ENCODE measurements at regions not wholly inside any gene's neighbourhood (a gene's known extent, or its start where the extent isn't known, plus 50 kb on each side); places are given as distances from the start of the nearest gene placed in this dataset.

DNA sequence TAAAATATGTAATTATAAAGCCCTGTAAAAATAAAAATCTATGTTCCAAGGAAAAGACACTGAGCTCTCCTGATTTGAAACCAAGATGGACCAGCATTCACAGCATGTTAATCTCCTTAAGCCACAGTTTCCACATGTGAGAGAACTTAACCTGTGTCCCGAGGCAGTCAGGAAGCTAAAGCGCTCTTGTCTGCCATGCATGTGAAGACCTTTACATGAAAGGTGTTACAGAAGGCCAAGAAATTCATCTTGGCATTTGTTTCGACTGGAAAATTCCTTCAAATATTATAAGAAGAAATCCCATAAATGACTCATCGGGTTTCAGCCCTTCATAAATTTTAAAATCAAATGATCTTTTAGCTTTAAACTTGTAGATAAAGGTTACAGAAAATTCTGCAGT, 328.6 kb downstream of the CDH2 start:
- TF ChIP-seq, protein P1, sequence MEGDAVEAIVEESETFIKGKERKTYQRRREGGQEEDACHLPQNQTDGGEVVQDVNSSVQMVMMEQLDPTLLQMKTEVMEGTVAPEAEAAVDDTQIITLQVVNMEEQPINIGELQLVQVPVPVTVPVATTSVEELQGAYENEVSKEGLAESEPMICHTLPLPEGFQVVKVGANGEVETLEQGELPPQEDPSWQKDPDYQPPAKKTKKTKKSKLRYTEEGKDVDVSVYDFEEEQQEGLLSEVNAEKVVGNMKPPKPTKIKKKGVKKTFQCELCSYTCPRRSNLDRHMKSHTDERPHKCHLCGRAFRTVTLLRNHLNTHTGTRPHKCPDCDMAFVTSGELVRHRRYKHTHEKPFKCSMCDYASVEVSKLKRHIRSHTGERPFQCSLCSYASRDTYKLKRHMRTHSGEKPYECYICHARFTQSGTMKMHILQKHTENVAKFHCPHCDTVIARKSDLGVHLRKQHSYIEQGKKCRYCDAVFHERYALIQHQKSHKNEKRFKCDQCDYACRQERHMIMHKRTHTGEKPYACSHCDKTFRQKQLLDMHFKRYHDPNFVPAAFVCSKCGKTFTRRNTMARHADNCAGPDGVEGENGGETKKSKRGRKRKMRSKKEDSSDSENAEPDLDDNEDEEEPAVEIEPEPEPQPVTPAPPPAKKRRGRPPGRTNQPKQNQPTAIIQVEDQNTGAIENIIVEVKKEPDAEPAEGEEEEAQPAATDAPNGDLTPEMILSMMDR (conservative IDR thresholded peaks at IDR 0.05 in 1 of 2, IDR thresholded peaks at IDR 0.05 in 1 of 2; ENCODE audit: low read depth in 1 of 2, low read length in 2 of 2), result no peak
- no peak for TF ChIP-seq EZH2 (IDR thresholded peaks at IDR 0.05; ENCODE audit: low read length, missing control alignments)

All from fibroblast of lung (primary cell).